H9 (cell line): ENCODE measurements at regions not wholly inside any gene's neighbourhood (a gene's known extent, or its start where the extent isn't known, plus 50 kb on each side); places are given as distances from the start of the nearest gene placed in this dataset.

Experiments used
- DNase-seq: peaks from one replicate; pipeline ENCODE4 v3.0.0-alpha.2; 2017
- H2AFZ ChIP-seq: one replicate; pipeline ENCODE4 v1.6.1; 2013; ENCODE audit warnings: mild to moderate bottlenecking, low read length, control low read depth, moderate library complexity
- H2AK5ac ChIP-seq: 2 replicates; pipeline ENCODE4 v1.6.1; 2013; ENCODE audit warnings: low read length, control low read depth, mixed read lengths; ENCODE audit not compliant: insufficient read length
- H2BK120ac ChIP-seq: one replicate; pipeline ENCODE4 v1.6.1; 2013; ENCODE audit warnings: low read depth, mild to moderate bottlenecking, low read length, control low read depth, inconsistent platforms; ENCODE audit not compliant: poor library complexity, severe bottlenecking
- H2BK12ac ChIP-seq: 2 replicates; pipeline ENCODE4 v1.6.1; 2013; ENCODE audit warnings: low read length, control low read depth, mixed read lengths, low read depth; ENCODE audit not compliant: insufficient read length
- H2BK15ac ChIP-seq: 2 replicates; pipeline ENCODE4 v1.6.1; 2013; ENCODE audit warnings: low read depth, low read length, control low read depth
- H2BK20ac ChIP-seq: one replicate; pipeline ENCODE4 v1.6.1; 2013; ENCODE audit warnings: low read depth, mild to moderate bottlenecking, low read length, control low read depth, inconsistent platforms; ENCODE audit not compliant: poor library complexity, severe bottlenecking
- H2BK5ac ChIP-seq: 2 replicates; pipeline ENCODE4 v1.6.1; 2013; ENCODE audit warnings: low read length, control low read depth, mixed read lengths; ENCODE audit not compliant: insufficient read length
- H3K14ac ChIP-seq: 2 replicates; pipeline ENCODE4 v1.6.1; 2013; ENCODE audit warnings: low read length, control low read depth; ENCODE audit not compliant: insufficient read depth
- H3K18ac ChIP-seq: 2 replicates; pipeline ENCODE4 v1.6.1; 2013; ENCODE audit warnings: low read depth, mild to moderate bottlenecking, mixed read lengths, low read length, control low read depth; ENCODE audit not compliant: insufficient read length
- H3K23ac ChIP-seq: 2 replicates; pipeline ENCODE4 v1.6.1; 2013; ENCODE audit warnings: low read length, control low read depth, mixed read lengths, low read depth; ENCODE audit not compliant: insufficient read length
- H3K23me2 ChIP-seq: 2 replicates; pipeline ENCODE4 v1.6.1; 2013; ENCODE audit warnings: low read depth, mild to moderate bottlenecking, mixed read lengths, low read length, control low read depth; ENCODE audit not compliant: insufficient read length, poor library complexity, severe bottlenecking
- H3K27ac ChIP-seq: 2 replicates; pipeline ENCODE4 v1.5.1; 2013; ENCODE audit warnings: low read length, control low read depth, mixed read lengths, low read depth; ENCODE audit not compliant: insufficient read length
- H3K27me3 ChIP-seq: 2 replicates; pipeline ENCODE4 v1.6.1; 2013; ENCODE audit warnings: low read length, control low read depth, inconsistent platforms; ENCODE audit not compliant: insufficient read depth
- H3K4ac ChIP-seq: 2 replicates; pipeline ENCODE4 v1.6.1; 2013; ENCODE audit warnings: low read depth, mild to moderate bottlenecking, control low read depth, inconsistent platforms, low read length, moderate library complexity
- H3K4me1 ChIP-seq: 2 replicates; pipeline ENCODE4 v1.6.1; 2013; ENCODE audit warnings: low read length, control low read depth, inconsistent platforms; ENCODE audit not compliant: insufficient read depth
- H3K4me2 ChIP-seq: 2 replicates; pipeline ENCODE4 v1.6.1; 2013; ENCODE audit warnings: low read length, control low read depth, mixed read lengths; ENCODE audit not compliant: insufficient read length, insufficient read depth
- H3K56ac ChIP-seq: 2 replicates; pipeline ENCODE4 v1.6.1; 2013; ENCODE audit warnings: low read depth, mild to moderate bottlenecking, mixed read lengths, low read length, control low read depth; ENCODE audit not compliant: insufficient read length
- H3K79me1 ChIP-seq: 2 replicates; pipeline ENCODE4 v1.6.1; 2013; ENCODE audit warnings: low read depth, mild to moderate bottlenecking, moderate library complexity, low read length, control low read depth, inconsistent platforms; ENCODE audit not compliant: insufficient read depth, poor library complexity, severe bottlenecking
- H3K79me2 ChIP-seq: 2 replicates; pipeline ENCODE4 v1.6.1; 2013; ENCODE audit warnings: low read length, control low read depth, inconsistent platforms; ENCODE audit not compliant: insufficient read depth
- H3K9ac ChIP-seq: 2 replicates; pipeline ENCODE4 v1.6.1; 2013; ENCODE audit warnings: low read length, control low read depth, mixed read lengths; ENCODE audit not compliant: insufficient read length; ENCODE audit errors: extremely low read depth
- H3K9me3 ChIP-seq: one replicate; pipeline ENCODE4 v1.6.1; 2013; ENCODE audit warnings: low read depth, low read length, inconsistent platforms; ENCODE audit not compliant: control insufficient read depth
- H3T11ph ChIP-seq: one replicate; pipeline ENCODE4 v1.6.1; 2013; ENCODE audit warnings: mild to moderate bottlenecking, low read length, control low read depth, inconsistent platforms
- H4K20me1 ChIP-seq: one replicate; pipeline ENCODE4 v1.6.1; 2013; ENCODE audit not compliant: control insufficient read depth, insufficient read length, insufficient read depth
- H4K5ac ChIP-seq: 2 replicates; pipeline ENCODE4 v1.6.1; 2013; ENCODE audit warnings: low read depth, mild to moderate bottlenecking, mixed read lengths, low read length, control low read depth; ENCODE audit not compliant: insufficient read length
- H4K8ac ChIP-seq: replicated peaks from 2 replicates; pipeline ENCODE4 v1.6.1; 2013; ENCODE audit warnings: low read length, control low read depth, mixed read lengths, low read depth; ENCODE audit not compliant: insufficient read length
- H4K91ac ChIP-seq: 2 replicates; pipeline ENCODE4 v1.6.1; 2013; ENCODE audit warnings: low read depth, mild to moderate bottlenecking, moderate library complexity, mixed read lengths, low read length, control low read depth; ENCODE audit not compliant: insufficient read length
- H3K27ac Mint-ChIP-seq, 3 experiments: 2 replicates in 2 of 3; 3 replicates in 1 of 3; pipeline ENCODE4 v1.8.0; 2020 to 2021; ENCODE audit warnings: mixed read lengths in 3 of 3, mild to moderate bottlenecking in 1 of 3, moderate library complexity in 1 of 3
- H3K27me3 Mint-ChIP-seq: 2 replicates; pipeline ENCODE4 v1.8.0; 2021; ENCODE audit warnings: low read depth, mild to moderate bottlenecking, moderate library complexity, mixed read lengths
- H3K36me3 Mint-ChIP-seq, 3 experiments: 2 replicates in 2 of 3; 3 replicates in 1 of 3; pipeline ENCODE4 v1.8.0; 2020 to 2021; ENCODE audit warnings: low read depth in 3 of 3, mixed read lengths in 3 of 3; ENCODE audit not compliant: insufficient read depth in 1 of 3
- H3K4me1 Mint-ChIP-seq, 2 experiments: 2 replicates each; pipeline ENCODE4 v1.8.0; 2020; ENCODE audit warnings: mixed read lengths in 2 of 2
- H3K4me3 Mint-ChIP-seq, 2 experiments: 2 replicates in 1 of 2; 3 replicates in 1 of 2; pipeline ENCODE4 v1.8.0; 2020 to 2021; ENCODE audit warnings: mild to moderate bottlenecking in 2 of 2, mixed read lengths in 2 of 2, moderate library complexity in 1 of 2
- H3K9me3 Mint-ChIP-seq, 2 experiments: 2 replicates in 1 of 2; 3 replicates in 1 of 2; pipeline ENCODE4 v1.8.0; 2020; ENCODE audit warnings: mild to moderate bottlenecking in 2 of 2, mixed read lengths in 2 of 2, moderate library complexity in 1 of 2
- WGBS: extraction: QIAGEN DNeasy Blood & Tissue Kit; methylation state at CpG from one replicate; pipeline ENCODE4 v1.1.7; 2013; ENCODE audit warnings: missing lambda C conversion rate, low lambda C conversion rate, mixed read lengths; ENCODE audit not compliant: insufficient read length; ENCODE audit errors: extremely low coverage; 5-methylcytosine and 5-hydroxymethylcytosine counted together
- TF ChIP-seq, protein P1 (sequence below): fragments of 200-600 bp; sonication (generic); conservative IDR thresholded peaks from 3 replicates; pipeline ENCODE4 v1.8.0; 2021; ENCODE audit warnings: antibody characterized with exemption, mild to moderate bottlenecking

DNA sequence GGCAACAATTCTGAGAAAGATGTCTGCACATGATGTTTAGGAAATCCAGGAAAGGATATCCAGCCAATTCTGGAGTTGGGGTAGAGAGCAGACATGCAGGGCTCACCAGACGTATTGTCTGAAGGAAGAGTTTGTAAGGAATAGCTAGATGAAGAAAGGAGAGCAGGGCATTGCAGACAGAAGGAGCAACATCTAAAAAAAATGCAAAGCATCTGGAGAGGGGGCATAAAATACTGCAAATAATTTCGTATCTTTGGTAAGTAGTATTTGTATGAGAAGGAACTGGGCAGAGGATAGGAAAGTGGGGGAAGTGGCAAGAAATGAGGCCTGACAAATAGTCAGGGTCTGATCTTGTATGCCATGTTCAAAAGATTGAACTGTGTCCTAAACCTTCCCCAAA, 74.8 kb downstream of the MACIR start:
- no peak overlapping the region for H2BK12ac ChIP-seq
- H4K5ac ChIP-seq, result no peak overlapping the region
- no peaks in the 10 kb centered on the region for H3K4me1 ChIP-seq
- H3K79me1 ChIP-seq, result no peaks in the 10 kb centered on the region
- no peak overlapping the region for H3K23ac ChIP-seq
- H3K18ac ChIP-seq, result no peak overlapping the region
- no peak overlapping the region for H3K4me3 Mint-ChIP-seq
- WGBS, result no CpG with 5 or more reads among the region's 2 CpGs
- H3K9me3 Mint-ChIP-seq, result no peaks in the 10 kb centered on the region
- no peak overlapping the region for H3K27ac Mint-ChIP-seq
- H2BK5ac ChIP-seq, result no peak overlapping the region
- H3K36me3 Mint-ChIP-seq, result no peaks in the 10 kb centered on the region
- DNase-seq, result no peak
- H2AFZ ChIP-seq, result no peak overlapping the region
- H3K4me2 ChIP-seq, result no peak overlapping the region
- H3K9ac ChIP-seq, result no peak overlapping the region
- H3K27me3 Mint-ChIP-seq, result no peaks in the 10 kb centered on the region
- no peak overlapping the region for H2BK15ac ChIP-seq
- no peak overlapping the region for H3K14ac ChIP-seq
- H2BK120ac ChIP-seq, result no peak overlapping the region
- H3K9me3 ChIP-seq, result no peaks in the 10 kb centered on the region
- no peaks in the 10 kb centered on the region for H4K20me1 ChIP-seq
- H3K4ac ChIP-seq, result no peak overlapping the region
- H3K27me3 ChIP-seq, result no peaks in the 10 kb centered on the region
- no peak overlapping the region for H3T11ph ChIP-seq
- H4K8ac ChIP-seq, result no peak overlapping the region
- H3K79me2 ChIP-seq, result no peaks in the 10 kb centered on the region
- no peaks in the 10 kb centered on the region for H3K23me2 ChIP-seq
- H3K4me1 Mint-ChIP-seq, result no peaks in the 10 kb centered on the region
- no peak overlapping the region for H3K56ac ChIP-seq
- H2AK5ac ChIP-seq, result no peak overlapping the region
- no peak overlapping the region for H2BK20ac ChIP-seq
- H4K91ac ChIP-seq, result no peak overlapping the region
- no peak overlapping the region for H3K27ac ChIP-seq
- TF ChIP-seq, protein P1, sequence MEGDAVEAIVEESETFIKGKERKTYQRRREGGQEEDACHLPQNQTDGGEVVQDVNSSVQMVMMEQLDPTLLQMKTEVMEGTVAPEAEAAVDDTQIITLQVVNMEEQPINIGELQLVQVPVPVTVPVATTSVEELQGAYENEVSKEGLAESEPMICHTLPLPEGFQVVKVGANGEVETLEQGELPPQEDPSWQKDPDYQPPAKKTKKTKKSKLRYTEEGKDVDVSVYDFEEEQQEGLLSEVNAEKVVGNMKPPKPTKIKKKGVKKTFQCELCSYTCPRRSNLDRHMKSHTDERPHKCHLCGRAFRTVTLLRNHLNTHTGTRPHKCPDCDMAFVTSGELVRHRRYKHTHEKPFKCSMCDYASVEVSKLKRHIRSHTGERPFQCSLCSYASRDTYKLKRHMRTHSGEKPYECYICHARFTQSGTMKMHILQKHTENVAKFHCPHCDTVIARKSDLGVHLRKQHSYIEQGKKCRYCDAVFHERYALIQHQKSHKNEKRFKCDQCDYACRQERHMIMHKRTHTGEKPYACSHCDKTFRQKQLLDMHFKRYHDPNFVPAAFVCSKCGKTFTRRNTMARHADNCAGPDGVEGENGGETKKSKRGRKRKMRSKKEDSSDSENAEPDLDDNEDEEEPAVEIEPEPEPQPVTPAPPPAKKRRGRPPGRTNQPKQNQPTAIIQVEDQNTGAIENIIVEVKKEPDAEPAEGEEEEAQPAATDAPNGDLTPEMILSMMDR, result no peak
